GM19468 (cell line): ENCODE measurements at regions not wholly inside any gene's neighbourhood (a gene's known extent, or its start where the extent isn't known, plus 50 kb on each side); places are given as distances from the start of the nearest gene placed in this dataset.

Source experiments
- ATAC-seq: cut with Tn5 transposase; IDR thresholded peaks from one replicate; pipeline ENCODE4 v1.9.1; 2021; ENCODE audit warnings: mild to moderate bottlenecking, moderate library complexity, moderate number of reproducible peaks; ENCODE audit not compliant: unreplicated experiment; ENCODE audit errors: extremely low read depth

DNA sequence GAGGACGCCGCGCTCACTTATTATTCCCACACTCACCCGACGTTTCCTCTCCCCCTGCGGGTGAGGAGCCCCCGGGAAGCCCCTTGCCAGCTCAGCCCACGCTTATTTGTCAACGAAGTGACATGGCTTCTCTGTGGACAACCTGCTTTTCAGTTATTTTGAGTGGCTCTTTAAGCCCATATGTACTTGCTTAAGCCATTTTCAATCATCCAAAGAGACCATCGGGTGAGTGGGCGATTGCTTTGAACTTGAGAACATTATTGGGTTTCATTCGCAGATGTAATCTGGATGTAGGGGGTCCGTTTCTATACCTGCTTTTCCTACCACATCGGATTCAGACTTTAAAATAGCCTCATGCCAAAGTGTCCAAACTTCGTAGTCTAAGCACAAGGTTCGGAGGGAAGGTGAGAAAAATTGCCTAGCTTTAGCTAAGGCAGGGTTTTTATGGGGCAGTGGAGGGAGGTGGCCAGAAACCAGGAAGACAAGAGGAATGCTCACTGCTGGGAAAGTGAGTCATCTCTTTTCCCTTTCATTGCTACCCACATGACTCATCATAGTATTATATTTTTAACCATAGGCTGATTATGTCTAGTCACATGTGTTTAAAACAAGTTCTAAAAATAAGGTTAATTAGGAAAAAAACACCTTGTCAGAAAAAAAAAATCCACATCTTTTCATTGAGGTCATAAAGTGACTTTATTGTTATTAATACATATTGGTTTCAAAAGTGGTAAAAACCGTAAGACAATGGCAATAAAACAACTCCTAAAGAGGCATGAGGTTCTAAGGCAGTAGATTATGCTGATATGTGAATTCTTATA is 773.1 kb upstream of the NR2F2 start:
- ATAC-seq, result no peak

DNA sequence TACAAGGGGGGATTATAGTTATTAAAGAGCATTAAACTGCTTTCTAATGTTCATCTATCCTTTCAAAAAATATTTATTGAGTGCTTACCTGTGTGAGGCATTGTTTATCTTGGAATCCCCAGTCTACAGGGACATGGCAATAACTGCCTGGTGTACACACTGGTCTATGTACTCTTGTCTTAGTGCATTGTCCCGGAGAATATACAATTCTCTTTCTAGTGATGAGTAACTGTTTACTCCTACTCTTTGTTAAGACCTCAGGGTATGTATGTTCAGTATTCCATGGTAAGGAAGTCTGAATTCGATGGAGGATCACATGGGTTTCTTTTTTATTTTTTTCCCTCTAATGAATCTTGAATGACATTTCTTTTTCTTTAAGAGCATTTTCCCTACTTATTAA is 772.4 kb upstream of the NR2F2 start:
- ATAC-seq, result no peak

DNA sequence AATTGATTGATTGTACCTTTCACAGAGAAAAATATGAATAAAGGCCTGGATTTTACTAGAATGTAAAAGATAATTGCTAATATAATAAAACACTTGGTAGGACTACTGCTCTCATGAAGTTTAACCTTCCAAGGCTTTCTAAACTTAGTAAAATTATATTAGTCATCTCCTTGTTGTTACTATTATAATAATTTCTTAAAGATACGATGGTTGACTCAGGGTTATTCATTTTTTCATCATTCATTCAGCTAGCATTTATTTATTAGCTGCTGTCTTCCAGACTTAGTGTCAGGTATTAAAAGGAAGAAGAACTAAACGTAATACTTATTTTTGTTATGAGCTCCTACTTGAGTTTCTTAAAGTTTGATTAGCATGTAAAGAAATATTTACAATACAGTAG is 771.6 kb upstream of the NR2F2 start:
- ATAC-seq, result no peak

DNA sequence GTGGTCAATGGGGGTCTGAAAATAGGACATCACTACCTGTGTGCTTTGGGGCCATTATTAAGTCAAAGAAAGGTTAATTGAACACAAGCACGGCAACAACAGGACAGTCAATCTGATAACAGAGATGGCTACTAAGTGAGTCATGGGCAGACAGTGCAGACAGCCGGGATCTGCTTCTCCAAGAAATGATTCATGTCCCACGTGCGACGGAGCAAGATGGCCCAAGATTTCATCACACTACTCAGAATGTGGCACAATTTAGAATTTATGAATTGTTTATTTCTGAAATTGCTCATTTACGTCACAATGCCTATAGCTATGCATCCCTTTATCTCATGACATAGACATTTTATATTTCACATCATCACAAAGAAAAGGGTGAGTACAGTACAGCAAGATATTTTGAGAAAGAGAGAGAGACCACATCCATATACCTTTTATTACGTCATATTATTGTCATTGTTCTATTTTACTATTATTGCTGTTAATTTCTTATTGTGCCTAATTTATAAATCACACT is 770.6 kb upstream of the NR2F2 start:
- ATAC-seq, result no peak

DNA sequence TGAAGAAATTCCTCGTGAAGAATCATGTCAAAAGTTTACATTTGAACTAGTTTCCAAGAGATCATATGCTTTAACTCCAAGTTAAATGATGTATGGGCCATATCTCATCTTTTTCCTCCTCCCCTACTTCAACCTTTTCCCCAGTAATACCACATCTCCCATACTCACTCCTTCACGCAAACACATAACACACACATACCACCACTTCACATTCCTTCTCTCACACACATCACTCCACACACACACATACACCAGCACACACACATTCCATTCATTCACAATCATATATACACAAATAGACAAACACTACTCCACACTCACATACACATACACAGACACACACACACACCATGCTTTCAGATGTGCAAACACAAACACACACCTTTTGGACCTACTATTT is 769.0 kb upstream of the NR2F2 start:
- no peak for ATAC-seq

DNA sequence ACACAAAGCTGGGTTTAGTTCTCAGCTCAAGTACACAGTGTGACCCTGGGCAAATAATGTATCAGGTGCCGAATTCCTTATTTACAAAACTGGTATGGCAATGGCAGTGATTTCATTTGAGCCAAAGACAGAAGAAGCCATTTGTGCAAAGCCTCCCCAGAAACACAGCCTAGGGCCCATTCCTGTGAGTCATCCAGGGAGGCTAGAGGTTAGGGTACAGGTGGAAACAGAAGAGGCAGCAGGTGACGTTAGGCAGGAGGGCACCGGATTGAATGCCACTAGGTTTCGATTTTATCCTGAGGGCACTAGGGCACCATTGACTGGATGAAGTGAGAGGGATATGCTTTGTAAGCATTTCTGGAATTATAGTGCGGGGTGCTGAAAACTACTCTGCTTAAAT is 766.9 kb upstream of the NR2F2 start:
- ATAC-seq, result no peak

DNA sequence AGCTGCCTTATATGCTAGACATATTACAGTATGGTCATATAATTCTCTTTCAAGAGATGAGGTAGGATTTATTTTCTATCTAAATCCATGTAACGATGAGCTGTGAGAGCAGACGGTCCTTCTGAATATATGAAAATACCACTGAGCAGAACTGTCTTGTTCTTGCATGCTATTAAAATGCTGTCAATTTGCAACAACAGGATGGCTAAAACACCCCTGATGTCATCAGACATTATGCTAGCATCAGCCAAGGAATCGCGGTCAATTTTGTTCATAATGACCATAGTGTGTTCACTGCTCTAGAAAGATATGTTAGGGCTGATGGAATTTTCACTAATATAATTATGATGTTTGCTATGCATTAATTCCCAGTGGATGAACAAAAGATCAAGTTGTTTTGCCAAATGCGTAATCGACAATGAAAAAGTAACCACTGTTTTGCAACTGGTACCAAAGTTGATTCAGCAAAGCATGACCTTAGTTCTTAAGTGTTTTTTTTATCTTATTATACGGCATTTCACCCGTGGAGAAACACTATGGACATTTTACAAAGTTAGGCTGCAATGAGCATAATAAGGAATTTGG is 765.4 kb upstream of the NR2F2 start:
- ATAC-seq, result no peak

DNA sequence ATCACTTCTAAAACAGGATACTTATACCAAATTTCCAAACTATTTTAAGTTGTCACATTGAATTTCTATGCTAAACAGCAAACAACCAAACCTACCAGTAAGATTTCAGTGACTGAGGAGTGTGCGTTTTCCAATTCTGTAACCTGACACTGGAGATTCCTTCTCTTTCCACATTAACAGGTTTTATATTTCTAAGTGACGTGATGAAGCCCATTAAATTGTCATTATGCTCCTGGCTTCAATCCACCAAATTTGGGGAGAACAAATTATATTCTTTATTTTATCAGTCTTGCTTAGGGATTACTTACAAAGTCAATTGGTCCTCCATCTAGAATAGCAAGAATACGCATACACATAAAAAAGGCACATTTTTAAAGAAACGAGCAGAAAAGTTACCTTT is 764.8 kb upstream of the NR2F2 start:
- no peak for ATAC-seq

DNA sequence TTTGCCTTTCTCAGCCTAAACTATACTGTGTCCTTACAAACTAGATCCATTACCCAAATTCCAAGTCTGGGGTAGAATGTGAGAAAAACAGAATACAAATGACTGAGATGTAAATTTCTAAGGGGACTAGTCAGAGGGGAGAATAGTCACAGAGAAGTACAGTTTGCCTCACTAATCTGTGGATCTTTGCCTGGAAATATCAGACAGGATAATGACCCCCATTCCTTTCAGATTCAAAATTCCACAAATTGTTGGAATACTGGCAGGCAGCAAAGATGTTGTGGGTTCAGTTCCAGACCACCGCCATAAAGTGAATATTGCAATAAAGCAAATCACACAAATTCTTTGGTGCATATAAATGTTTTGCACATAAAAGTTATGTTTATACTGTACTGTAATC is 762.8 kb upstream of the NR2F2 start:
- ATAC-seq, result no peak

DNA sequence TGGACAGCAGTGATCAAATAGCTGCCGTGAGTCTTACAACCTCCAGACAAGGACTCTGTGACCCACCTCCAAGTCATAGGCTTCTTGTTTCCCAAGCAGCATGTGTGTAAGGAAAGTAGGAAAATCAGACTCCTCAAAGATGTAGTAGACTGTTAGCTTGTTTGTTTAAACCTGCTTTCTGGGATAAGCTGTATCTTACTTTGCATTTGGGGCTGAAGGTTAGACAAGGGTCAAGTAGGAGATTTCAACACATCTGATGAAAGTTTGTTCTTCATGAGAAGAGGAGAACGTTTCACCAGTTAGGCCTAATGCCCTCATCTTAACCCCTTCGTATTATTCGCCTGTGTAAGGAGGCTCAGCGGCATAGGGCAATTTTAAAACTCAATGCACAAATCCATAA is 756.4 kb upstream of the NR2F2 start:
- no peak for ATAC-seq

DNA sequence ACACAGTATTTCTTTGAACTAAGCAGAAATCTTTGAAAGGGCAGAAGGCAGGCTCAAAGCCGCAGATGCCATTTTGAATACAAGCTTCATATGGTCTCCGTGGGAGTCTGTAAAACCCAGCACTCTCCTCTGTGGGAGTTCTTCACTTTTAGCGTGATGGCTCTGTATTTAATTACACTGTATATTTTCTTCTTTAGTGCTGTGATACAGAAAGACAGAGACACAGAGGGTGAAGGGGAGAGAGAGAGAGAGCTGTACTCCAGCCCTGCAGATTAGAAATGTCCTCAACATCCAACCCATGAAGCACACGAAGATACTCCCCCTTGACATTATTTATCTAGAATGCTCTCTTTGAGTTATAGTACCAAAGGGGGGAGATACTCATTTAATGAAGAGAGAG is 752.6 kb upstream of the NR2F2 start:
- ATAC-seq, result no peak

DNA sequence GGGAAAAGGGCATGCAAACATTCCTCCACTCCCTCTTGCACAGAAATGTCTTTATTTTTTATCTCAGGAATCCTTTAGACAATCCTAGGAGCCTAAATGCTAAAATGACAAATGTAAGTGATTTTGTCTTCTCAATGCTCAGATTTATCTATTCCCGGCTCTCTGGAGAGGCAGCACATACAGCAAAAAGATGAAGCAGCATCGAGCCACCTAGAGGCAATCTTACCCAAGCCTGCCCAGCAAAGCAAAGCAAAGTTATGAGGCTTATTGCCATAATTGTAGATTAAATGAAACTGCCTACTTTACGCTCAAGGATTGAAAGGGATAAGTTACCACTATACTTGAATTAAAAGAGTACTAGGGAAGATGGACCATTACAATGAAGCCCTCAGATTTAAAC is 750.4 kb upstream of the NR2F2 start:
- ATAC-seq, result no peak

DNA sequence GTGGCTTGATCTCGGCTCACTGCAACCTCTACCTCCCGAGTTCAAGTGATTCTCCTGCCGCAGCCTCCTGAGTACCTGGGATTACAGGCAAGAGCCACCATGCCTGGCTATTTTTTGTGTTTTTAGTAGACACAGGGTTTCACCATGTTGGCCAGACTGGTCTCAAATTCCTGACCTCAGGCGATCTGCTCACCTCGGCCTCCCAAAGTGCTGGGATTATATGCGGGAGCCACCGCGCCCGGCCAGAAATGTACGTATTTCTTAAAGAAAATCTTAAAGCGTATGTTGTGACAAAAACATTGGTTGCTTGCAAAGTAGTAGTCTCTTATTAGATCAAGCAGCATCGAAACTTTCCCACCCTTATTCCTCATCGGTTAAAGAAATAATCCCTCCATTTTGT is 748.9 kb upstream of the NR2F2 start:
- no peak for ATAC-seq

DNA sequence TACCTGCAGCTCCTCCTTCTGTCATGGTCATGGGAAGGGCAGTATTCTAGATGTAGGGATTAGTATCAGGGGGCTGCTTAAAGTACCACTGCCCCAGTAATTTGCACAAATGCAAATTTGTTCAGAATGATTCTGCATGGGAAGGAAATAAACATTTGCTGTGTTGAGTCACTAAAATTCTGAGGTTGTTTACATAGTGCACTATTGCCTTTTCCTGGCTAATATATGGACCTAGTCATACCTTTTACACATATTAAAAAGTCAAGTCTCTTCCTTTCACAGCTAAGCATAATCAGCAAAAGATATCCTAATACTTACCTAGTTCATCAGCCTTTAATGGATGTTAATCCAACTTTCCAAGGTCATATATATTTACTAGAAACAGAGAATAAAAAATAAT is 746.4 kb upstream of the NR2F2 start:
- ATAC-seq, result no peak

DNA sequence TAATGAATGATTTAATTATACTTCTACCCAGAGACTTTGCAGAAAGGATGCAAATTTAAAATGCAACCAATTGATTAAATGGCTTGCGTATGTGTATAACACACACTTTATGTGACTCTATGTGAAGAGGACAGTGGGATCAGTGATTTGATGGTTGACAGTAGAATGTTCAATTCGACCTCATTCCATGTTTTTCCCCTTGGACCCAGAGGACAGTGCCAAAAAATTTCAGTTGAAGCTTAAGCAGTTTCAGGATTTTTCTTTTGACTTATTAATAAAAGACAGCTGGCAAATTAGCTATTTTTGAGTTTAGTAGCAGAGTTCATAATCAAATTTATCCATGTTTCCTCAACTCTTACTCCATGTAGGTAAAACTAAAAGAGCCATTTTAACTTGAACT is 742.4 kb upstream of the NR2F2 start:
- no peak for ATAC-seq

DNA sequence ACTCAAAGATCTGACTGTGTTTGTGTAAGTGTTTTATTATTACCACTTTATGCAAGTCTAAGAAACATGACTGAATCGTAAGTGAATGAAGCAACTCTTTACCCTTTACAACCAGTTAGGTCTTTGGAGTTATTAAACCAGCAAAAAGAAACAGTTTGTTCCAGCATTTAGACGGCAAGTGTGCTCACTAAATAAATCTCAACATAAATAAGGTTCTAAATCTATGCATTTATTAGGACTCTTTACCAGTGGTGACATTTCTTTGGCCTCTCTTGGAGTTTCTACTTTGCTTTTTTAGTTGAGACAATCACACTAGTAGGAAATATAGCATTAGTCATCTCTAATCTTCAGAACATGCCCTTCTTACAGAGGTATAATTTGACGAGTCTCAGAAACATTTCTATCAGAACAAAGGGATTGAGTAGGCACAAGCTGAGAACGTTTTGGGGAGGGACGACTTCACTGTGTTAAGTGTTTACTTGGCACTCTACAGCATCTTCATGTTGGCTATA is 739.9 kb upstream of the NR2F2 start:
- no peak for ATAC-seq

DNA sequence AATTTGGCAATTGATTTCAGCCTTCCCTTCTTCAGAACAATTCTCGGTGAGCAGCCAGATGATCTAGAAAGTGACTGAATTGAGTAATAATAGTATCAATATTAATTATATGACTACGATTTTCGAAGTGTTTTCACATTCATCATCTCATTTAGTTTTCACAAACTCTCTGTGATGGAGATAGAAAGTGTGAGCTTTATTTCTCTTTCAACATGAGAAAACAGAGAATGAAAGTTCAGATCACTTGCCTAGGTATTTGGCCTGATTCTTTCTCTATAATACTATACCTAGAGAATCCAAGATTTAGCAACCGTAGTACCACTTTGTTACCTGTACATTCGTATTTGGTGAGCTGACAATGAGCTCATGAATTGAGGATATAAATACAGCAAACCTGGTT is 739.2 kb upstream of the NR2F2 start:
- no peak for ATAC-seq

DNA sequence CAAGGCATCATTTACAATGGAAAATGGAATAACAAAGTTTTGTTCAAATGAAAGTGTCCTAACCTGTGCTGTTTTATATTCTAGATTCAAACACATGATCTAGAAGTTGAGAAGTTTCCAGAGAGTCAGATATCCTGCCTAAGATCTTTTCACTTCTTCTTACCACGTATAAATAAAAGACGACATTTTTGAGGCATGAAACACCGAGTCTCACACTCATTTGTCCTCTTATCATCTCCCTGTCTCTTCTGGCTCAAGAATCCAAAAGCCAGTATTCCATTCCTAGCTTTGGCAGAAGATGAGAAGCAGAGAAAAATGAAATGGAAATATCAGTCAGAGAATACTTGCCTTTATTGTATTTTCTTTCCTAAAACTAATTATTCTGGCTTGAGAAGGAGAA is 738.6 kb upstream of the NR2F2 start:
- no peak for ATAC-seq

DNA sequence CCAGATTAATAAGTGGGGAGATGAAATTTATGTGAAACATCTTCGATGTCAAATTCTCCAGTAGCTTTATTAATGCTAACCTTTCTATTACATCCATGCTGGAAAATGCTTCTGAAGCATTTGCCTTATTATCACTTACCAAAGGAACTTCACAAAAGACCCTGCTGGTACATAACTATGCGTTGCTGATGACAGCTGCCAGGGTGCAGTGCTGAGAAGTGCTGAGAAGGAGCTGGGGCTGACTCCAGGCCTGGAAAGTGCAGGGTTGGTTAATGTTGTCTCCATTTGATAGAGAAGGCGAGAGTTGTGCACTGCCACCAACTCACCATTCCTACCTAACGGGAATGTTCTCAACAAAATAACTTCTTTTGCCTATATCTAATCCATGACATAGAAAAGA is 736.0 kb upstream of the NR2F2 start:
- ATAC-seq, result no peak

DNA sequence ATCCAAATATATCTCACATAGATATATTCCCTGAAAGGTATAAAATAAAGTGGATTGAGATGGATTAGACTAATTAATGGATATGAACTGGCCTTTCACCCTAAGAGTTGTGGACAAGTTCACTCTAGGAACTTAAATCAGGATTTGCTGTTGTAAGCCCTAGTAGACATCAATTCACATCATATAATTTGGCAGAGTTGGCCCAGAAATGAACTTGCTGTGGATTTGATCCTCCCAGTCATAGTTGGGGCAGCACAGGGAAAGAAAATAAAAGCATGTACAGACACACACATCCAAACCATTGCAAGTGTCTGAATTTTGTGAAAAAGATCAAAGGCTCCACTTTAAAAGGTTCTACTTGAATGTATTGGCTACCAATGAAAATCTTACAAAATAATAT is 734.7 kb upstream of the NR2F2 start:
- no peak for ATAC-seq

DNA sequence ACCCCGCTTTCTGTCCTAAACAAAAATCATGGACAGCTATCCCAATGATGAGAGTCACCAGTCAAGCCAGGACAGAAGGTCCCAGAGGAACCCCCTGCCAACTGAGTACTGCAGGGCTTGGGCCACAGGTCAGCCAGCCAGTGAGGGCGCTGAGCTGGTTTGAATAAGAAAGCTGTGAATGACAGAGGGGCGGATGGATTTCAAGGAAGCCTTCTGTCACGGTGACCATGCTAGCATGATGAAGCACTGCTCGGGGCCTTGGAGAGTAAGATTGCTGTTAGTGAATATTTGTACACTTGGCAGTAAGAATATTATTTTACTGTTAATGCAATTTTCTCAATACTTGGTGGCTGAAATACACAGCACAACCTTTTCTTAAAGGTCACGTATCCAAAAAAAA is 734.0 kb upstream of the NR2F2 start:
- no peak for ATAC-seq
